Panc1 (cell line): ENCODE measurements at regions not wholly inside any gene's neighbourhood (a gene's known extent, or its start where the extent isn't known, plus 50 kb on each side); places are given as distances from the start of the nearest gene placed in this dataset.
"Not testable (repeated sequence)": the region's sequence is repeated elsewhere in the genome, so short reads cannot be mapped to it uniquely, and the experiment has no call there.

Source experiments
- ATAC-seq: fragments of 200-7000 bp; cut with Tn5 transposase; 2 replicates; pipeline ENCODE4 v1.9.1; 2020; ENCODE audit warnings: mild to moderate bottlenecking, moderate library complexity
- BruUV-seq: library from RNA; stranded (reverse); fragments of 400-500 nt; replicated peaks from 2 replicates; lab custom pipeline; 2021; lab: Mats Ljungman, UMichigan
- CTCF ChIA-PET: fragments of 300-600 bp; sonication (Branson Sonifier 250); formaldehyde crosslinking; loops from one replicate; lab custom pipeline; 2022; ENCODE audit warnings: antibody characterized with exemption; lab: Charles Lee
- POLR2A ChIA-PET: fragments of 300-600 bp; sonication (Branson Sonifier 250); formaldehyde crosslinking; loops from one replicate; lab custom pipeline; 2022; ENCODE audit warnings: antibody characterized with exemption; lab: Charles Lee
- DNase-seq: peaks from one replicate; pipeline ENCODE4 v3.0.0-alpha.2; 2010; ENCODE audit warnings: low read depth, low spot score
- H3K27ac ChIP-seq: 2 replicates; pipeline ENCODE4 v1.5.1; 2011; ENCODE audit warnings: mild to moderate bottlenecking, low read length, inconsistent platforms
- H3K27me3 ChIP-seq: fragments of 200-500 bp; sonication (Bioruptor generic); 2 replicates; pipeline ENCODE4 v1.6.0; 2014; ENCODE audit warnings: low read length, inconsistent platforms; ENCODE audit not compliant: control insufficient read depth, insufficient read depth
- H3K36me3 ChIP-seq: fragments of 200-500 bp; sonication (Bioruptor generic); 2 replicates; pipeline ENCODE4 v1.5.1; 2014; ENCODE audit warnings: inconsistent platforms, mild to moderate bottlenecking, low read length, moderate library complexity; ENCODE audit not compliant: control insufficient read depth, insufficient read depth
- H3K4me1 ChIP-seq: 2 replicates; pipeline ENCODE4 v1.5.1; 2011; ENCODE audit warnings: inconsistent platforms, mild to moderate bottlenecking, low read length, moderate library complexity; ENCODE audit not compliant: control insufficient read depth, insufficient read depth
- H3K4me3 ChIP-seq, 2 experiments: 2 replicates each; pipeline ENCODE4 v1.5.1; 2011 to 2012; ENCODE audit warnings: low read depth in 2 of 2, low read length in 2 of 2, mild to moderate bottlenecking in 2 of 2, inconsistent platforms in 1 of 2, moderate library complexity in 1 of 2
- H3K9me3 ChIP-seq: fragments of 200-500 bp; sonication (Bioruptor generic); 2 replicates; pipeline ENCODE4 v1.5.1; 2014; ENCODE audit warnings: low read depth, mild to moderate bottlenecking, inconsistent platforms, low read length, moderate library complexity; ENCODE audit not compliant: control insufficient read depth, insufficient read depth
- CTCF ChIP-seq: fragments of 450-650 bp; IDR thresholded peaks from 2 replicates; pipeline ENCODE4 v1.5.1; 2017; ENCODE audit warnings: mild to moderate bottlenecking
- POLR2AphosphoS5 ChIP-seq: IDR thresholded peaks from 2 replicates; pipeline ENCODE4 v1.6.1; 2012; ENCODE audit warnings: mild to moderate bottlenecking, low read depth, low read length, moderate library complexity
- REST ChIP-seq, 2 experiments: IDR thresholded peaks; 2 replicates each; pipeline ENCODE4 v1.6.1; 2011 to 2012; ENCODE audit warnings: low read depth in 2 of 2, control low read depth in 1 of 2, low read length in 1 of 2, mild to moderate bottlenecking in 1 of 2, moderate library complexity in 1 of 2; ENCODE audit not compliant: insufficient read depth in 1 of 2
- SIN3A ChIP-seq: IDR thresholded peaks from 2 replicates; pipeline ENCODE4 v1.6.1; 2012; ENCODE audit warnings: low read depth, mild to moderate bottlenecking, low read length, moderate library complexity, borderline replicate concordance; ENCODE audit not compliant: insufficient read depth
- TCF7L2 ChIP-seq: IDR thresholded peaks from 2 replicates; pipeline ENCODE4 v1.6.1; 2011; ENCODE audit warnings: mild to moderate bottlenecking, low read depth, low read length, inconsistent platforms
- in situ Hi-C: cut with HindIII; loops from 2 replicates; pipeline ENCODE4 v1.10.0; 2016; ENCODE audit warnings: low sequenced_read_pairs, low pct_unique_long_range_greater_than_20kb
- intact Hi-C: fragments of 100-400 bp; cut with micrococcal nuclease; formaldehyde crosslinking; loops from one replicate; pipeline ENCODE4 v1.10.0; 2022; ENCODE audit not compliant: unreplicated experiment

DNA sequence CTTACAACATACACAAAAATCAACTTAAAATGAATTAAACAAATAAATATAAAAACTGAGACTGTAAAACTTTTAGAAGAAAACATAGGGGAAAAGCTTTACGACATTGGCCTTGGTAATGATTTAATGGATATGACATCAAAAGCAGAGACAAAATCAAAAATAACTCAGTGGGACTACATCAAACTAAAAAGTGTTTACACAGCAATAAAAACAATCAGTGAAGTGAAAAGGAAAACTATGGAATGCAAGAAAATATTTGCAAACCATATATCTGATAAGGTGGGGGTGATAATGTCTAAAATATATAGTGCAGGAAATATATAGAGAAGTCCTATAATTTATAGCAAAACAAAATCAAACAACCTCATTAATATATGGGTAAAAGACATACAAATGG, 364.4 kb upstream of the INTU start:
- H3K9me3 ChIP-seq, result no peaks in the 10 kb centered on the region
- no peaks in the 10 kb centered on the region for H3K27me3 ChIP-seq
- intact Hi-C loops (no loop called here), in situ Hi-C loops (no loop called here)
- no TSS peak for BruUV-seq
- ChIA-PET POLR2A (no interaction called here), CTCF (no interaction called here)
- no peak for DNase-seq
- no peak for ATAC-seq
- no peak overlapping the region for H3K27ac ChIP-seq
- TF ChIP-seq POLR2AphosphoS5, result no peak
- TF ChIP-seq TCF7L2, result no peak
- no peak for TF ChIP-seq SIN3A
- TF ChIP-seq CTCF, result no peak
- no peak for TF ChIP-seq REST (IDR thresholded peaks at IDR 0.05; ENCODE audit: insufficient read depth in 1 of 2, low read depth in 2 of 2, low read length in 1 of 2)
- H3K4me1 ChIP-seq, result no peaks in the 10 kb centered on the region
- no peaks in the 10 kb centered on the region for H3K36me3 ChIP-seq
- no peak overlapping the region for H3K4me3 ChIP-seq

- ATAC-seq, BruUV-seq, CTCF ChIA-PET, H3K4me3 ChIP-seq, intact Hi-C loops, DNase-seq, H3K36me3 ChIP-seq, POLR2A ChIA-PET, H3K27me3 ChIP-seq, H3K4me1 ChIP-seq, in situ Hi-C loops, H3K27ac ChIP-seq, H3K9me3 ChIP-seq: not testable (repeated sequence)
Measured at GRCh38 chr4:127277023-127277422, 355.7 kb upstream of the INTU start.

DNA sequence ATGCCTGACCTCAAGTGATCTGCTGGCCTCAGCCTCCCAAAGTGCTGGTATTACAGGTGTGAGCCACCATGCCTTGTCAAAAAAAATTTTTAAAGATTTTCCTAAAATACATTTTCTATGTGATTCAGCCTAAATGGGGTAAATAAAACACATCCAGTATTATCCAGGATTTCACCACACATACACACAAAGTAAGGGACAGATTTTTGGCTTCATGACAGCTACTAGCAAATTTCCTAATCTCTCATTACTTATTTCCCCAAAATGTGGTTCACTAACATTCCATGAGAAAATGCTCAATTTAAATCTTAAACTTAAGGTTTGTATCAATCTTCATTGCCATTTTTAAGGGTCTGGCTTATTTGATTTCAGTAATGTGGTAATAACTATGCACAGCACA, 348.5 kb upstream of the INTU start:
- no peak for DNase-seq
- H3K4me3 ChIP-seq, result no peak overlapping the region
- ChIA-PET CTCF (no interaction called here), POLR2A (no interaction called here)
- TF ChIP-seq TCF7L2, result no peak
- H3K36me3 ChIP-seq, result no peaks in the 10 kb centered on the region
- H3K27ac ChIP-seq, result no peak overlapping the region
- no peaks in the 10 kb centered on the region for H3K9me3 ChIP-seq
- H3K27me3 ChIP-seq, result no peaks in the 10 kb centered on the region
- no peak for ATAC-seq
- H3K4me1 ChIP-seq, result no peaks in the 10 kb centered on the region
- intact Hi-C loops, result no loop called here
- no TSS peak for BruUV-seq
- in situ Hi-C loops, result no loop called here
